Smooth muscle cell (in vitro differentiated cells): ENCODE measurements at regions not wholly inside any gene's neighbourhood (a gene's known extent, or its start where the extent isn't known, plus 50 kb on each side); places are given as distances from the start of the nearest gene placed in this dataset.

ENCODE experiments used
- DNase-seq: peaks from one replicate; lab custom pipeline; 2025; ENCODE audit not compliant: unreplicated experiment; lab: John Stamatoyannopoulos, UW
- H2AFZ ChIP-seq: fragments of 200-600 bp; sonication (generic); 2 replicates; pipeline ENCODE4 v1.6.0; 2016; ENCODE audit warnings: antibody characterized with exemption, low read depth, mild to moderate bottlenecking
- H3F3A ChIP-seq: fragments of 200-600 bp; sonication (generic); 2 replicates; pipeline ENCODE4 v1.6.0; 2017; ENCODE audit warnings: antibody characterized with exemption, low read depth
- H3K27ac ChIP-seq: fragments of 200-600 bp; sonication (generic); 2 replicates; pipeline ENCODE4 v1.5.1; 2016; ENCODE audit warnings: low read depth, mild to moderate bottlenecking
- H3K27me3 ChIP-seq: fragments of 200-600 bp; sonication (generic); 2 replicates; pipeline ENCODE4 v1.6.1; 2016; ENCODE audit warnings: low read depth, mild to moderate bottlenecking
- H3K36me3 ChIP-seq: fragments of 200-600 bp; sonication (generic); 2 replicates; pipeline ENCODE4 v1.5.1; 2016; ENCODE audit warnings: low read depth
- H3K4me1 ChIP-seq: fragments of 200-600 bp; sonication (generic); 2 replicates; pipeline ENCODE4 v1.5.1; 2016; ENCODE audit warnings: low read depth
- H3K4me2 ChIP-seq: fragments of 200-600 bp; sonication (generic); 2 replicates; pipeline ENCODE4 v1.6.0; 2016; ENCODE audit warnings: mild to moderate bottlenecking
- H3K4me3 ChIP-seq: fragments of 200-600 bp; sonication (generic); 2 replicates; pipeline ENCODE4 v1.5.1; 2016; ENCODE audit warnings: mild to moderate bottlenecking
- H3K79me2 ChIP-seq: fragments of 200-600 bp; sonication (generic); 2 replicates; pipeline ENCODE4 v1.6.0; 2016; ENCODE audit warnings: low read depth, mild to moderate bottlenecking
- H3K9ac ChIP-seq: fragments of 200-600 bp; sonication (generic); 2 replicates; pipeline ENCODE4 v1.6.0; 2016; ENCODE audit warnings: low read depth
- H3K9me3 ChIP-seq: fragments of 200-600 bp; sonication (generic); replicated peaks from 2 replicates; pipeline ENCODE4 v1.5.1; 2016; ENCODE audit warnings: low read depth
- H4K20me1 ChIP-seq: fragments of 200-600 bp; sonication (generic); 2 replicates; pipeline ENCODE4 v1.6.0; 2016; ENCODE audit warnings: low read depth
- WGBS: methylation state at CpG from one replicate; pipeline ENCODE4 v1.1.7; 2016; ENCODE audit warnings: low lambda C conversion rate; 5-methylcytosine and 5-hydroxymethylcytosine counted together
- TF ChIP-seq, protein P1 (sequence below): fragments of 200-600 bp; sonication (generic); IDR thresholded peaks from 2 replicates; pipeline ENCODE4 v1.5.1; 2017; ENCODE audit warnings: borderline replicate concordance, mild to moderate bottlenecking, antibody characterized with exemption; ENCODE audit not compliant: insufficient read depth, poor library complexity, severe bottlenecking

DNA sequence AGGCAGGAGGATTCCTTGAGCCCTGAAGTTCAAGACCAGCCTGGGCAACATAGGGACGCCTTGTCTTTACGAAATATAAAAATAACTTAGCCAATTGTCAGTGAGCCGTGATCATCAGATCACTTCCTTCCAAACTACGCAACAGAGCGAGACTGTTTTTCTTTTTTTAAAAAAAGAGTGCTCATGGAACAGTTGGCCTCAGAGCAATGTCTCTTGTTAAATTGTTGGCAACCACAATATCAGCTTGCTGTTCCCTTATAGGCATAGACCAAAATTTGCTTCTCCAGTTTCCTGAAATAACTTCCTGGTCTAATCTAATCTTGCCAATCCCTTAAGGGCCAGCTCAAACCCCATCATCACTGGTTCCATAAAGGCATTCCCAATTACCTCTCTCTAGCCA lies 93.3 kb upstream of the SLC4A7 start:
- H3K27ac ChIP-seq, result no peak overlapping the region
- no peak for DNase-seq
- no peaks in the 10 kb centered on the region for H3K4me1 ChIP-seq
- H2AFZ ChIP-seq, result no peak overlapping the region
- H3K4me3 ChIP-seq, result no peak overlapping the region
- H3K36me3 ChIP-seq, result no peaks in the 10 kb centered on the region
- no peaks in the 10 kb centered on the region for H4K20me1 ChIP-seq
- no peaks in the 10 kb centered on the region for H3K27me3 ChIP-seq
- H3K9me3 ChIP-seq, result no peaks in the 10 kb centered on the region
- 100% methylated on average over 5 of the region's 5 CpGs for WGBS
- no peak overlapping the region for H3K9ac ChIP-seq
- no peak overlapping the region for H3K4me2 ChIP-seq
- H3K79me2 ChIP-seq, result no peaks in the 10 kb centered on the region
- TF ChIP-seq, protein P1, sequence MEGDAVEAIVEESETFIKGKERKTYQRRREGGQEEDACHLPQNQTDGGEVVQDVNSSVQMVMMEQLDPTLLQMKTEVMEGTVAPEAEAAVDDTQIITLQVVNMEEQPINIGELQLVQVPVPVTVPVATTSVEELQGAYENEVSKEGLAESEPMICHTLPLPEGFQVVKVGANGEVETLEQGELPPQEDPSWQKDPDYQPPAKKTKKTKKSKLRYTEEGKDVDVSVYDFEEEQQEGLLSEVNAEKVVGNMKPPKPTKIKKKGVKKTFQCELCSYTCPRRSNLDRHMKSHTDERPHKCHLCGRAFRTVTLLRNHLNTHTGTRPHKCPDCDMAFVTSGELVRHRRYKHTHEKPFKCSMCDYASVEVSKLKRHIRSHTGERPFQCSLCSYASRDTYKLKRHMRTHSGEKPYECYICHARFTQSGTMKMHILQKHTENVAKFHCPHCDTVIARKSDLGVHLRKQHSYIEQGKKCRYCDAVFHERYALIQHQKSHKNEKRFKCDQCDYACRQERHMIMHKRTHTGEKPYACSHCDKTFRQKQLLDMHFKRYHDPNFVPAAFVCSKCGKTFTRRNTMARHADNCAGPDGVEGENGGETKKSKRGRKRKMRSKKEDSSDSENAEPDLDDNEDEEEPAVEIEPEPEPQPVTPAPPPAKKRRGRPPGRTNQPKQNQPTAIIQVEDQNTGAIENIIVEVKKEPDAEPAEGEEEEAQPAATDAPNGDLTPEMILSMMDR, result no peak
- H3F3A ChIP-seq, result no peaks in the 10 kb centered on the region

GRCh38 chr3:27576171-27576570 lies 92.0 kb upstream of the SLC4A7 start:
- Histone ChIP-seq H3K27me3 (no peaks in the 10 kb centered on the region), H3K36me3 (no peaks in the 10 kb centered on the region), H3K9ac (no peak overlapping the region), H3K4me3 (no peak overlapping the region), H3K9me3 (no peaks in the 10 kb centered on the region), H2AFZ (no peak overlapping the region), H3K79me2 (no peaks in the 10 kb centered on the region), H3K4me2 (no peak overlapping the region), H3K4me1 (no peaks in the 10 kb centered on the region), H3F3A (no peaks in the 10 kb centered on the region), H3K27ac (no peak overlapping the region), H4K20me1 (no peaks in the 10 kb centered on the region)
- TF ChIP-seq, protein P1, result no peak
- no peak for DNase-seq
- 84% methylated on average over 3 of the region's 3 CpGs for WGBS

- Histone ChIP-seq H3K27ac (no peak overlapping the region), H3K79me2 (no peaks in the 10 kb centered on the region), H3K27me3 (no peaks in the 10 kb centered on the region), H2AFZ (peak overlapping the region; percentile 24), H3K9ac (no peak overlapping the region), H3K36me3 (no peaks in the 10 kb centered on the region), H4K20me1 (no peaks in the 10 kb centered on the region), H3K4me1 (no peaks in the 10 kb centered on the region), H3K9me3 (no peaks in the 10 kb centered on the region), H3K4me3 (no peak overlapping the region), H3K4me2 (no peak overlapping the region), H3F3A (no peaks in the 10 kb centered on the region)
- 38% methylated on average over 3 of the region's 3 CpGs for WGBS
- TF ChIP-seq, protein P1, result no peak
- no peak for DNase-seq
Measured at GRCh38 chr3:27575499-27575898, 91.3 kb upstream of the SLC4A7 start.

DNA sequence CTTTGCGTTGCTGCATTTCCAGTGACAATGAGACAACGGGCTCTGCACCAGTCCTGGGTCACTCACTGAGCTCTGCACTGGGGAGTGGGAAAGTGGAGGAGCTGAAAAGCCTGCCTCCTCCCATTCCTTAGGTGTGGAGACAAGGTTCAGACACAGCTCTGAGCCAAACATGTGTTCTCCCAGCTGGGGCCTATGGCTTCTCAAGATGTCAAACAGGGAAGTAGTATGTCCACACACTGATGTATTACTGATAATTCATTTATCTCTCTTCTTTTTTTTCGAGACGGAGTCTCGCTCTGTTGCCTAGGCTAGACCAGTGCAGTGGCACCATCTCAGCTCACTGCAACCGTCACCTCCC lies 90.2 kb upstream of the SLC4A7 start:
- no peaks in the 10 kb centered on the region for H3K9me3 ChIP-seq
- no peaks in the 10 kb centered on the region for H3K27me3 ChIP-seq
- H3K4me2 ChIP-seq, result no peak overlapping the region
- H4K20me1 ChIP-seq, result no peaks in the 10 kb centered on the region
- TF ChIP-seq, protein P1, result no peak
- no peaks in the 10 kb centered on the region for H3K4me1 ChIP-seq
- WGBS, result 94% methylated on average over 6 of the region's 6 CpGs
- no peak overlapping the region for H3K4me3 ChIP-seq
- H3F3A ChIP-seq, result no peaks in the 10 kb centered on the region
- H3K36me3 ChIP-seq, result no peaks in the 10 kb centered on the region
- no peak overlapping the region for H3K9ac ChIP-seq
- DNase-seq, result no peak
- H2AFZ ChIP-seq, result no peak overlapping the region
- H3K79me2 ChIP-seq, result no peaks in the 10 kb centered on the region
- no peak overlapping the region for H3K27ac ChIP-seq
